ENCODE measurements at regions not wholly inside any gene's neighbourhood (a gene's known extent, or its start where the extent isn't known, plus 50 kb on each side); places are given as distances from the start of the nearest gene placed in this dataset.

GRCh38 chr5:2018390-2018724 is 135.6 kb upstream of the IRX4 start:
- TF ChIP-seq EZH2phosphoT487 (IDR thresholded peaks at IDR 0.05; ENCODE audit: low read depth) (no peak), CTCF (IDR thresholded peaks at IDR 0.05; ENCODE audit: low read depth, low read length) (no peak)
- Histone ChIP-seq H3K36me3 (replicated peaks; ENCODE audit: low read depth, low read length) (no peaks in the 10 kb centered on the region), H3K27ac (ENCODE audit: low read length) (no peak overlapping the region), H4K20me1 (ENCODE audit: insufficient read depth, low read length) (no peaks in the 10 kb centered on the region), H3K79me2 (ENCODE audit: low read length) (no peaks in the 10 kb centered on the region), H3K4me3 (ENCODE audit: low read length) (no peak overlapping the region), H2AFZ (ENCODE audit: low read depth, low read length) (no peak overlapping the region), H3K4me2 (ENCODE audit: low read length) (no peak overlapping the region), H3K9ac (ENCODE audit: low read length) (no peak overlapping the region), H3K9me3 (ENCODE audit: insufficient read depth, low read length) (no peaks in the 10 kb centered on the region), H3K4me1 (ENCODE audit: low read length) (no peaks in the 10 kb centered on the region), H3K27me3 (ENCODE audit: low read depth, low read length) (no peaks in the 10 kb centered on the region)

- Histone ChIP-seq H3K27me3 (ENCODE audit: low read depth, low read length) (no peaks in the 10 kb centered on the region), H3K4me3 (ENCODE audit: low read length) (no peak overlapping the region), H3K79me2 (ENCODE audit: low read length) (no peaks in the 10 kb centered on the region), H3K9ac (ENCODE audit: low read length) (no peak overlapping the region), H3K4me2 (ENCODE audit: low read length) (no peak overlapping the region), H3K4me1 (ENCODE audit: low read length) (no peaks in the 10 kb centered on the region), H2AFZ (ENCODE audit: low read depth, low read length) (no peak overlapping the region), H3K9me3 (ENCODE audit: insufficient read depth, low read length) (no peaks in the 10 kb centered on the region), H3K27ac (ENCODE audit: low read length) (no peak overlapping the region), H3K36me3 (replicated peaks; ENCODE audit: low read depth, low read length) (no peaks in the 10 kb centered on the region), H4K20me1 (ENCODE audit: insufficient read depth, low read length) (no peaks in the 10 kb centered on the region)
- TF ChIP-seq EZH2phosphoT487 (IDR thresholded peaks at IDR 0.05; ENCODE audit: low read depth) (no peak), CTCF (IDR thresholded peaks at IDR 0.05; ENCODE audit: low read depth, low read length) (peak; percentile 35)
Observed at GRCh38 chr5:2017540-2018389, 135.0 kb upstream of the IRX4 start.

GRCh38 chr5:2015961-2016360 is 133.2 kb upstream of the IRX4 start:
- no peak overlapping the region for H3K9ac ChIP-seq (ENCODE audit: low read length)
- no peaks in the 10 kb centered on the region for H4K20me1 ChIP-seq (ENCODE audit: insufficient read depth, low read length)
- no peak overlapping the region for H3K27ac ChIP-seq (ENCODE audit: low read length)
- H3K36me3 ChIP-seq (replicated peaks; ENCODE audit: low read depth, low read length), result no peaks in the 10 kb centered on the region
- H3K27me3 ChIP-seq (ENCODE audit: low read depth, low read length), result no peaks in the 10 kb centered on the region
- no peaks in the 10 kb centered on the region for H3K9me3 ChIP-seq (ENCODE audit: insufficient read depth, low read length)
- no peak for TF ChIP-seq EZH2phosphoT487 (IDR thresholded peaks at IDR 0.05; ENCODE audit: low read depth)
- H3K4me2 ChIP-seq (ENCODE audit: low read length), result no peak overlapping the region
- no peaks in the 10 kb centered on the region for H3K79me2 ChIP-seq (ENCODE audit: low read length)
- no peaks in the 10 kb centered on the region for H3K4me1 ChIP-seq (ENCODE audit: low read length)
- H2AFZ ChIP-seq (ENCODE audit: low read depth, low read length), result no peak overlapping the region
- no peak overlapping the region for H3K4me3 ChIP-seq (ENCODE audit: low read length)

GRCh38 chr5:2015124-2015848 is 132.6 kb upstream of the IRX4 start:
- TF ChIP-seq CTCF (IDR thresholded peaks at IDR 0.05; ENCODE audit: low read depth, low read length), result no peak
- no peak for TF ChIP-seq EZH2phosphoT487 (IDR thresholded peaks at IDR 0.05; ENCODE audit: low read depth)

More at GRCh38 chr5:2015124-2015848, 132.6 kb upstream of the IRX4 start:
- Histone ChIP-seq H3K9ac (ENCODE audit: low read length) (no peak overlapping the region), H3K27me3 (ENCODE audit: low read depth, low read length) (no peaks in the 10 kb centered on the region), H3K36me3 (replicated peaks; ENCODE audit: low read depth, low read length) (no peaks in the 10 kb centered on the region), H3K4me2 (ENCODE audit: low read length) (no peak overlapping the region), H3K79me2 (ENCODE audit: low read length) (no peaks in the 10 kb centered on the region), H2AFZ (ENCODE audit: low read depth, low read length) (no peak overlapping the region), H3K9me3 (ENCODE audit: insufficient read depth, low read length) (no peaks in the 10 kb centered on the region), H3K4me3 (ENCODE audit: low read length) (no peak overlapping the region), H4K20me1 (ENCODE audit: insufficient read depth, low read length) (no peaks in the 10 kb centered on the region), H3K27ac (ENCODE audit: low read length) (no peak overlapping the region), H3K4me1 (ENCODE audit: low read length) (no peaks in the 10 kb centered on the region)

All from OCI-LY3 (cell line).